Caco-2 (cell line): ENCODE measurements at regions not wholly inside any gene's neighbourhood (a gene's known extent, or its start where the extent isn't known, plus 50 kb on each side); places are given as distances from the start of the nearest gene placed in this dataset.

Experiments
- BruUV-seq: library from RNA; stranded (reverse); fragments of 400-500 nt; replicated peaks from 2 replicates; lab custom pipeline; 2021; lab: Mats Ljungman, UMichigan
- CTCF ChIA-PET: fragments of 300-600 bp; sonication (Branson Sonifier 250); formaldehyde crosslinking; loops from one replicate; lab custom pipeline; 2022; ENCODE audit warnings: antibody characterized with exemption; lab: Charles Lee
- POLR2A ChIA-PET: fragments of 300-600 bp; sonication (Branson Sonifier 250); formaldehyde crosslinking; loops from one replicate; lab custom pipeline; 2022; ENCODE audit warnings: antibody characterized with exemption; lab: Charles Lee
- DNase-seq, 2 experiments: peaks; one replicate each; pipeline versions ENCODE4 v3.0.0 to v3.0.0-alpha.2; 2020 to 2022
- H3K27me3 ChIP-seq: replicated peaks from 2 replicates; pipeline ENCODE4 v1.6.0; 2011; ENCODE audit warnings: low read length; ENCODE audit not compliant: control insufficient read depth, insufficient read depth
- H3K36me3 ChIP-seq: 2 replicates; pipeline ENCODE4 v1.5.1; 2011; ENCODE audit warnings: low read length; ENCODE audit not compliant: control insufficient read depth, insufficient read depth
- H3K4me1 ChIP-seq: fragments of 250-450 bp; sonication (Bioruptor Pico); 2 replicates; pipeline ENCODE4 v1.5.1; 2020; ENCODE audit warnings: mild to moderate bottlenecking
- H3K4me3 ChIP-seq: 2 replicates; pipeline ENCODE4 v1.5.1; 2011; ENCODE audit warnings: low read depth, mild to moderate bottlenecking, control low read depth, low read length
- H3K9me3 ChIP-seq: fragments of 250-450 bp; sonication (Bioruptor Pico); 2 replicates; pipeline ENCODE4 v1.5.1; 2020; ENCODE audit warnings: mild to moderate bottlenecking, moderate library complexity
- H3K27ac Mint-ChIP-seq: one replicate; pipeline ENCODE4 v1.8.0; 2022; ENCODE audit warnings: mixed read lengths; ENCODE audit not compliant: unreplicated experiment
- H3K27me3 Mint-ChIP-seq: one replicate; pipeline ENCODE4 v1.8.0; 2022; ENCODE audit warnings: mixed read lengths; ENCODE audit not compliant: insufficient read depth, unreplicated experiment
- H3K36me3 Mint-ChIP-seq: one replicate; pipeline ENCODE4 v1.8.0; 2022; ENCODE audit warnings: mild to moderate bottlenecking, mixed read lengths; ENCODE audit not compliant: insufficient read depth, unreplicated experiment
- H3K4me1 Mint-ChIP-seq: one replicate; pipeline ENCODE4 v1.8.0; 2022; ENCODE audit warnings: low read depth, mixed read lengths; ENCODE audit not compliant: unreplicated experiment
- H3K4me3 Mint-ChIP-seq: one replicate; pipeline ENCODE4 v1.8.0; 2022; ENCODE audit warnings: mild to moderate bottlenecking, moderate library complexity, mixed read lengths; ENCODE audit not compliant: unreplicated experiment
- H3K9me3 Mint-ChIP-seq: one replicate; pipeline ENCODE4 v1.8.0; 2022; ENCODE audit warnings: mixed read lengths; ENCODE audit not compliant: unreplicated experiment
- CTCF ChIP-seq, 2 experiments: fragments of 200-600 bp in 1 of 2; IDR thresholded peaks; 1 replicate in 1 of 2; 2 replicates in 1 of 2; pipeline versions ENCODE4 v1.5.1 to v1.8.0; 2011 to 2022; ENCODE audit warnings: antibody characterized with exemption in 1 of 2, control low read depth in 1 of 2, inconsistent platforms in 1 of 2, low read depth in 1 of 2, low read length in 1 of 2, mild to moderate bottlenecking in 1 of 2, moderate library complexity in 1 of 2; ENCODE audit not compliant: insufficient read depth in 1 of 2, severe bottlenecking in 1 of 2, unreplicated experiment in 1 of 2
- intact Hi-C: fragments of 100-400 bp; cut with micrococcal nuclease; formaldehyde crosslinking; loops from one replicate; pipeline ENCODE4 v1.10.0; 2022; ENCODE audit not compliant: unreplicated experiment

- intact Hi-C loops: no loop called here
Measured at GRCh38 chr6:156398966-156399365, 378.2 kb upstream of the ARID1B start.

GRCh38 chr6:156398371-156398770 lies 378.8 kb upstream of the ARID1B start:
- no peaks in the 10 kb centered on the region for H3K9me3 ChIP-seq
- no peak overlapping the region for H3K4me3 ChIP-seq
- ChIA-PET POLR2A (no interaction called here), CTCF (no interaction called here)
- BruUV-seq: no TSS peak
- Mint-ChIP-seq H3K4me3 (no peak overlapping the region), H3K27ac (no peak overlapping the region), H3K4me1 (no peaks in the 10 kb centered on the region), H3K9me3 (no peaks in the 10 kb centered on the region), H3K27me3 (peaks cover 4% of the 10 kb centered on the region), H3K36me3 (peaks cover 4% of the 10 kb centered on the region)
- H3K4me1 ChIP-seq: no peaks in the 10 kb centered on the region
- H3K36me3 ChIP-seq: no peaks in the 10 kb centered on the region
- DNase-seq: no peak
- no peak for TF ChIP-seq CTCF (IDR thresholded peaks at IDR 0.05; ENCODE audit: insufficient read depth in 1 of 2, low read depth in 1 of 2, low read length in 1 of 2, severe bottlenecking in 1 of 2, unreplicated experiment in 1 of 2)
- no peaks in the 10 kb centered on the region for H3K27me3 ChIP-seq
- intact Hi-C loops: no loop called here

More at GRCh38 chr6:156398966-156399365, 378.2 kb upstream of the ARID1B start:
- H3K4me1 ChIP-seq: no peaks in the 10 kb centered on the region
- BruUV-seq: no TSS peak
- POLR2A ChIA-PET: no interaction called here
- H3K4me3 ChIP-seq: no peak overlapping the region
- no peak overlapping the region for H3K27ac Mint-ChIP-seq
- H3K4me1 Mint-ChIP-seq: no peaks in the 10 kb centered on the region
- no peak for DNase-seq
- H3K9me3 ChIP-seq: no peaks in the 10 kb centered on the region
- no peaks in the 10 kb centered on the region for H3K27me3 ChIP-seq
- TF ChIP-seq CTCF (IDR thresholded peaks at IDR 0.05; ENCODE audit: insufficient read depth in 1 of 2, low read depth in 1 of 2, low read length in 1 of 2, severe bottlenecking in 1 of 2, unreplicated experiment in 1 of 2): no peak
- no peaks in the 10 kb centered on the region for H3K9me3 Mint-ChIP-seq
- peaks cover 4% of the 10 kb centered on the region for H3K36me3 Mint-ChIP-seq
- H3K27me3 Mint-ChIP-seq: peaks cover under 1% of the 10 kb centered on the region
- no peak overlapping the region for H3K4me3 Mint-ChIP-seq
- no peaks in the 10 kb centered on the region for H3K36me3 ChIP-seq
- CTCF ChIA-PET: no interaction called here

GRCh38 chr6:156396791-156397418 lies 380.3 kb upstream of the ARID1B start:
- Histone ChIP-seq H3K36me3 (no peaks in the 10 kb centered on the region), H3K9me3 (no peaks in the 10 kb centered on the region), H3K27me3 (no peaks in the 10 kb centered on the region), H3K4me3 (no peak overlapping the region), H3K4me1 (no peaks in the 10 kb centered on the region)
- BruUV-seq: no TSS peak
- no peak for DNase-seq
- intact Hi-C loops: no loop called here
- Mint-ChIP-seq H3K27ac (no peak overlapping the region), H3K4me1 (no peaks in the 10 kb centered on the region), H3K4me3 (no peak overlapping the region), H3K27me3 (peaks cover 7% of the 10 kb centered on the region), H3K36me3 (peaks cover 4% of the 10 kb centered on the region), H3K9me3 (no peaks in the 10 kb centered on the region)
- POLR2A ChIA-PET: no interaction called here
- TF ChIP-seq CTCF (IDR thresholded peaks at IDR 0.05; ENCODE audit: insufficient read depth in 1 of 2, low read depth in 1 of 2, low read length in 1 of 2, severe bottlenecking in 1 of 2, unreplicated experiment in 1 of 2): no peak
- CTCF ChIA-PET: no interaction called here
